ENCODE measurements at regions not wholly inside any gene's neighbourhood (a gene's known extent, or its start where the extent isn't known, plus 50 kb on each side); places are given as distances from the start of the nearest gene placed in this dataset.

- no peak for TF ChIP-seq POLR2AphosphoS5 (IDR thresholded peaks at IDR 0.05; ENCODE audit: low read depth, low read length)
- no peak for TF ChIP-seq POLR2A (IDR thresholded peaks at IDR 0.05; ENCODE audit: low read depth, low read length)
- no peak for TF ChIP-seq TAF1 (IDR thresholded peaks at IDR 0.05; ENCODE audit: low read depth, low read length)
- no peak for TF ChIP-seq SPI1 (IDR thresholded peaks at IDR 0.05; ENCODE audit: low read depth, low read length)
- no peak for TF ChIP-seq PAX5 (IDR thresholded peaks at IDR 0.05; ENCODE audit: insufficient read depth, low read length, severe bottlenecking)
Measured at GRCh38 chr7:46389146-46389545, 468.1 kb upstream of the IGFBP3 start.
